Activated CD4-positive, alpha-beta T cell treated with anti-CD3 and anti-CD28 coated beads, Interleukin-2, amount 50 U/mL, for 24 hours (primary cell): ENCODE measurements at regions not wholly inside any gene's neighbourhood (a gene's known extent, or its start where the extent isn't known, plus 50 kb on each side); places are given as distances from the start of the nearest gene placed in this dataset.

Experiments used
- DNase-seq, 2 donors: peaks; one replicate each; pipeline ENCODE4 v3.0.0-alpha.2; 2020; ENCODE audit warnings: low read depth in 1 of 2, low spot score in 1 of 2

- no peak for DNase-seq
Observed at GRCh38 chr10:113410618-113411017, 142.2 kb upstream of the HABP2 start.

- no peak for DNase-seq
Observed at GRCh38 chr10:113411456-113411855, 141.4 kb upstream of the HABP2 start.

DNA sequence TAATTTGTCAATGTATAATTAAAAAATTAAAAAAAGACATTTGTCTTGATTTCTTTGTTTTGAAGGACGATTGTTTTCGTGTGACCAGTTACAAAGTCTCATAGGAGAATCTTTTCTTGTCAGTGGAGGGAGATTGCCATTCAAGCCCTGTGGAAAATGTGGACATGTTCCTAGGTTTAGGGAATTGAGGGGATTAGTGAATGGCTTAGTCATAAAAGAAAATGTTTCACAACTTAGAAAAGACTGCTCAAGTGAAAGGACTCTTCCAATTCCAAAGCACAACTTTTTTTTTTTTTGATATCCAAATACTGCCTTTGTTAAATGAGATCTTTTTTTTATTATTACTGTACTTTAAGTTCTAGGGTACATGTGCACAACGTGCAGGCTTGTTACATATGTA is 140.7 kb upstream of the HABP2 start:
- no peak for DNase-seq

DNA sequence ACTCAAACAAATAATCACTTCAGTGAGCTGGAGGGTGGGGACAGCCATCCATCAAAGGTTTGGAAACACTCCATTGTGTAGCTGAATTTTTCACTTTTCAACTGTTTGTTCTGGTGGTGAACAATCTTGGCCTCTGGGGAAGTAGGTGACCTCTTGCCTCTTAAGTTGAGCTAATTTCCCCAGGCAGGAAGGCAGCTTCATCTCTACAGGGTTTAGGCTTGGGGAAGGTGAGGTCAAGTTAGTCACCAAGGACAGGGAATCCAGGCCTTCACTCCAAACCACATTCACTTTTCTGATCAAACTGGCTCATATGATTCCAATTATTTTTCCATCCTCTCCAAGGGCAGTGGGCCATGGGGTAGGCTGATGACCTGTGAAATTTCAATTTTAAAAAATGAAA is 138.3 kb upstream of the HABP2 start:
- DNase-seq = no peak

DNA sequence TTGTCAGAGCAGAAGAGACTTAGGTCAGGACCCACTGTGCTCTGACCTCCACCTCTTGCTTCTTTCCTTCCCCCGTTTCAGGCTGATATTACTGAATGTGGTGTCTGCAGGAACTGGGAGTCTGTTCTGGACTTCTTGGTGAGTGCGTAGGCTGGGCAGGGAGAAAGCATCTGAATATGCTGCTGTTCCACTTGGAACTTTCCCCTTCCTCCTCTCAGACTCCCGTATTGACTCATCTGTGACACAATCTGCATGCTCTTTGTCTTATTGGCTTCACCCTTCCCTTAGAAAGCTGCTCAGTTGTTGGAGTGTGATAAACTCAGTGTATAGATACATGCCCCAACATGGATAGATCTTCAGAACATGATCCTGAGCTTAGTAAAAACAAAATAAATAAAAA is 137.6 kb upstream of the HABP2 start:
- no peak for DNase-seq

GRCh38 chr10:113420057-113420732 is 132.7 kb upstream of the HABP2 start:
- DNase-seq = no peak

- DNase-seq = no peak
Observed at GRCh38 chr10:113420733-113421675, 131.8 kb upstream of the HABP2 start.

DNA sequence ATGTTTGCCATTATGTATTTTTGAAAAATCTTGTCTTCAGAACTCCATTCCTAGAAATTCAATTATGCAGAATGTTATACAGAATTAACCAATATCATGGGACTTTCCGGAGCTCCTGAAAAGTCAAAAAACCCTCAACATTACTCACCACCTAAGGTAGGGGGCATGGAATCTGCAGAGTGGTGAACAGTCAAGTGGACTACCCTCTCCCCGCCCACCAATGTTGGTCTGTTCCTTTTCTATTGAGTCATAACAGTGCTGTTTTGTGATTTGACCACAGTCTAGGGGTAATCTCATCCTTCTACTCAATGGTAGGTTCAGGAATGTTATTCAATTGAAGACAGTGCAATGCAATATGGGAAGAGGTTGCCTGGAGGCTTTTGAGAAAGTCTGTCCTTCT is 130.5 kb upstream of the HABP2 start:
- DNase-seq = no peak

DNA sequence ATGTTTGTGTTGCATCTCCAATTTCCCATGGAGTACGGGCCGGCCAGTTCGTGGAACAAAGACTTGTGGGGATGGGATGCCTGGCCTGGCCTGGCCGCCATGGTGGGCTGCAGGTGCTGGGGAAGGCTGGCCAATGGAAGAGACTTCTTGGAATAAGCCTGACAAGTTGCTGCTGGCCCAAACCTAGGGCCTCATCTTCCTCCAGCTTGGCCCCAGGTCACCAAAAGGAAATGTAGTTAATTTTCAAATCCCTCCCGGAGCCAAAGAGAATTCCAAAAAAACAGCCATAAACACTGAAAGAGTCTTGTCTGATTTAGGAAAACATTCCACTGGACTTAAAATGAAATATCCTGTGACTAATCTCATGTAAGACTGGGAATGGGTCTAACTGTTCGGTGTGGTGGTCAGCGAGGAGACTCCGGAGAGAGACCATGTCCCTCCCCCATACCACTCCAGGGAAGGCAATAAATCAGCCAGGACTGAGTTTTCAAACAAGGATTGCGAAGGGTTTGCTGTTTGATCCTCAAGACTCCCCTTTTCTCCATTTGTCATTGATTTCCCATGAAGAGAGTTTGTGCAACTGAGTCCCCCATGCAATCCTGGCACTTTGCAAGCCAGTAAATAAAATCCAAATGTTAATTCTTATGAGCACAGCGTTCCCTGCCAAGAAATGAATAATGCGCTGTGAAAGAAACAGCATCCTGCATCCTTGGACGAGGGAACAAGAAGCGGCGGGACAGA is 128.7 kb upstream of the HABP2 start:
- DNase-seq = no peak

DNA sequence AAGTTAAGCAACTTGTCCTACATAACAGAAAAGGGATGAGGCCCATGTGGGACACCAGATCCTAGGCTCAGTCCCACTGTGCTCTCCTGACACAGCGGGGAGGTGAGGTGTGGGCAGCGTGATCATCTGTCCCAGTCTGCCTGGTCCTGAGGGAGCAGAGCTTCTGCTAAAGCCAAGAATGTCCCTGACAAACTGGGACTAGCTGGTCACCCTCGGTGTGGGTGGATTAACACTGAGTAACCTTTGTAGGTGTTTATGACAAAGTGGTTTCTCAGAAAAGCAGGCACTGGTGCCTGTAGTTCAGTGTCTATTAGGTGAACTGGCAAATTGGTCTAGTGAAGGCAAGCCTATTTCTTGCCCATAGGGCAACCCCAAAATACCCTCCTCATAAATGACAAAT is 127.8 kb upstream of the HABP2 start:
- DNase-seq = no peak

GRCh38 chr10:113425541-113425951 is 127.3 kb upstream of the HABP2 start:
- no peak for DNase-seq

DNA sequence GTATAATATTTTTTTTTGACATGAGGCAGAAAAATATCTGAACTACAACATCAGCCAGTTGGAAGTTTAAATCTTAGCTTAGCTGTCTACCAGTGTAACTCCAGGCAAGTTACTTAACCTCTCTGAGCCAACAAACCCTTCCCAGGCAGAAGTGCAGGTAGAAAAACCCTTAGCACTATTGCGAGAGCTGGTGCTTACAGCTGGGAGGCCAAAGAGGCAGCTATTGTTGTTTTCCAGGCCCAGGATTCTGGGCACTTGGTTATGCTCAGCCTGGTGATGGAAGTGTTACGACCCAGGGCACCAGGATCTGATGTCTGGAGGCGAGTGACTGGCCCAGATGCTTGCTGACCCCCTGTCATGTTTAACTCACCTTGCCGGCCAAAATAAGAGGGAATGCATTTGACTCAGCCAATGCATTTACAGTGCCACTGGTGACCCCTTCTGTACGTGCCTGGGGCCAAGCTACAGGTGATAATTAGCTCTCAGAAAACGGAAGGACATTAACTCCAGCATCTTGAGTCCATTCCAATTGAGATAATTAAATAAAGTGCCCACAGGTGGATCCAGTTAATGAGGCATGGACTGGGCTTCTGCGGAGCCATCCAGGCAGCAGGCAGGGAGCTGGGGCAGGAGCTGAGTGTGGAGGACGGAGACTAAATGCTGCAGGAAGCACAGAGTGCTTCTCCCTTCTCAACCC is 126.5 kb upstream of the HABP2 start:
- DNase-seq = no peak

DNA sequence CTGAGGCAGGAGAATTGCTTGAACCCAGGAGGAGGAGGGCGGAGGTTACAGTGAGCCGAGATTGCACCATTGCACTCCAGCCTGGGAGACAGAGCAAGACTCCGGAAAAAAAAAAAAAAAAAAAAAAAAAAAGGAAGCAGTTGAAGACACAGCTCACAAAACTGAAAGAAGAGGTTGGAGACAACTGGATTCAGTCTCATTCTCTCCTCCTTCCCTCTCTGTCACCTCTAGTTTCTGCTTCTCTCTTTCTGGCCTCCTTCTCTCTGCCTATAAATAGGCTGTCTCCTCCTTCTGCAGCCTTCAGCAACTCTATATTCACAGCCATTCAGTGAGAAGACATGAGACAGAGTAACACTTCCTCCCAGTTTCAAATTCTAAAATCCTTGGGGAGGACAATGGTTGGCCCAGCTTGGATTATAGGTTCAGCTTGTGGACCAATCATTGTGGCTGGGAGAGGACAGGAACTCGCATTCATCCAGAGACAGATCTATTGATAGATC is 125.6 kb upstream of the HABP2 start:
- DNase-seq = no peak

DNA sequence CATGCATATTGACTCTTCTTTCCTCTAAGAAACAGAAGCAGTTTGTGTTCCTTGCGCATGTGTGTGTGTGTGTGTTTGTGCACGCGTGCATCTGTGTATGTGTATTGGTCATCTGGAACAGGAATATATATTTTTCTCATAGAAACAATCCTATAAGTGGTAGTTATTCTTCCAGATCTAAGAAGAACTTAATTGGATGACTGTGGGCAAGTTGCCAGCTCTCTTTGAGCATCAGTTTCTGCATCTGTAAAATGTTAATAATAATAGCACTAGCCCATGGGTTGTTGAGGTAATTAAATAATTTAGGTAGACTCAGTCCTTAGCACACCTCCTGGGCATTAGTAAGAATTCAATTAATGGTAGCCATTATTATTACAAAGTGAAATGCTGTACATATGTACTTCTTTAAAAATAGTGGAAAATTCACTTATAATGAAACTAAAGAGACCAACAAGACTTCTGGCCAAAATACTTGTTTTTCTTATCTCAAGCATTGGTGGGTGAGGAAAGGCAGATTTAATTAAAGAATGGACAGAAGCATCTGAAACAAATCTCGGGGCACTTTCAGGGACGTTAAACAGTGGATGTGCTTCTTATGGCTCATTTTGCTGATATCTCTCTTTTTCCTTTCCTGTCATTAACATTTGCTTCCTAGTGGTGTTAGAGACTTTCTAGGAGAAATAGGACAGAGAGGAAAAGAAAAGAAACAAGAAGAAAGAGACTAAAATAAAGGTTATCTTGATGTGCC is 124.9 kb upstream of the HABP2 start:
- DNase-seq = no peak

DNA sequence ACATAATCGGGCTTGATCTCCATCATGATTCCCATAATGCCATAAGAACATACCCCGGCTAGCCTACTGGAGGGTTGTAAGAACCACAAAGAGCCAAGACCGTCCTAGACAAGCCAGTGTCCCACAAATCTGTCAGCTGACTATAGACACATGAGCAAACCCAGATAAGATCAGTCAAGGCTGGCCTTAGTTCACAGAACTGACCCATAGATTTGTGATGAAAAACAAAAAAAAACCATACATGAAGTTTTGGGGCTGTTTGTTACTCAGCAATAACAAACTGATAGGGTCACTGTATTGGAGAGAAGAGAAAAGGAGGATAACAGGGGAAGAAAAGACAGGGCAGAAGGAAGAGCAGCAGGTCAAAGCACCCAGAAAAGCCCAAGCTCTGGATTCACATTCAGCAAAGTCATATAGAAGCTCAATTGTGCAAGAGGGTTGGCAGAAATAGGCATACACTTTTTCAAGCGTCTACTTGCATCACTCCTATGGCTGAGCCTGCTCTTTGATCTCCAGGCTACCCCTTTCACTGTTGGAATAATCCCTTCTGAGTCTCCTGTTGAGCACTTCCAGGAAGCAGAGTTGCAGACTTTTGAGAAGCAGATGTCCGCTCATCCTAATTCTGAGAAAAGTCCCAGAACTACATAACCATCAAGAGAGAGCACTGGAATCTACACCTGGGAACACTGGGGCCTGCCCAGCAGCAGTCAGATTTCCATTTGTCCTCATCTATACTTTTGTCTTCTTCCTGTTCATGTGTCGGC is 122.0 kb upstream of the HABP2 start:
- no peak for DNase-seq

DNA sequence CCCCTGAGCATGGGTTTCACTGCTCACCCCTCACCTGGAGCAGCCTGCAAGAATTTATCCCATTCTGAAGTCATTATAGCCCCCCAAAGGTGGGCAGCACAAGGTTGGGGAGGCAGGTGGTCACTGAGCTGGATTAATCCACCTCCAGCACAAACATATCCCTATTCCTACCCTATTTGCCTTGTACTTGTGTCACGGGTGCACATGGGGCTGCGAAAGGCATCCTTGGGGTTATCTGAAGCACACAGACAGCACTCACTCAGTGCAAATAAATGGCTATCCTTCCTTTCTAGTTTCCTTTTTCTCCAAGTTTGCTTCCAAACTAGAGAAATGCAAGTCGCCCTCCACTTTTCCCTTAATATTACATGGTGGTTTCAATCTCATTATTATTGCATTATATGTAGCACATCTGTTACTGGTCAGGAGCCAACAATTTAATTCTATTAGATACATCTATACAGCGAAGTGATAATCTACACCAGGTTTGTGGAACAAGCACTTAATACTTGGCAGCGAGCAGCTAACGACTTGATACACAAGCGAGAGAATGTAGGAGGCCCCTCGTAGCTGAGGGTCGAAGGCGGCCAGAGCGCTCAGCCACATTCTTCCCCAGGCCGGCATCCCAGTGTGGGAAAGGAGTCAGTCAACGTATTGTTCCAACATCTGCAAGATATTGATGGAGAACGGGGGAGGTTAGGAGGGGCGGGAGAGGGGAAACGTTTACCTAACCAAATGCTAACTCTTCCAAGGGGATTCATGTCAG is 121.3 kb upstream of the HABP2 start:
- DNase-seq = no peak

- no peak for DNase-seq
Observed at GRCh38 chr10:113433711-113434110, 119.1 kb upstream of the HABP2 start.

GRCh38 chr10:113434315-113434714 is 118.5 kb upstream of the HABP2 start:
- DNase-seq = no peak

DNA sequence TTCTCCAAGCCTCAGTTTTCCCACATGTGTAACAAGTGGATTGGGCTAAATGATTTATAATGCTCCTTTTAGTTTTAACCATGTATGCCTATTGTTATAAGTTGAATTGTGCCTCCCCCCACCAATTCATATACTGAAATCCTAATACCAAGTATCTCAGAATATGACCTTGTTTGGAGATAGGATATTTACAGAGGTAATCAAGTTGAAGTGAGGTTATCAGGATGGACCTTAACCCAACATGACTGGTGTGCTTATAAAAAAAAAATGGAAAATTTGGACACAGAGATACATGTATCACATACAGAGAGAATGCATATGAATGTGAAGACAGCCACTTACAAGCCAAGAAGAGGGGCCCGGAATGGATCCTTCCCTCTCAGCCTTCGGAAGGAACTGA is 117.9 kb upstream of the HABP2 start:
- DNase-seq = no peak
